Colon (tissue), 2 donors: ENCODE measurements at regions not wholly inside any gene's neighbourhood (a gene's known extent, or its start where the extent isn't known, plus 50 kb on each side); places are given as distances from the start of the nearest gene placed in this dataset.

Experiments
- FAIRE-seq: peaks from 2 replicates; lab custom pipeline; 2012; peaks lifted over from hg19 to GRCh38; lab: Jason Lieb, UNC
- donor health status: control.
- donor health status: control.

DNA sequence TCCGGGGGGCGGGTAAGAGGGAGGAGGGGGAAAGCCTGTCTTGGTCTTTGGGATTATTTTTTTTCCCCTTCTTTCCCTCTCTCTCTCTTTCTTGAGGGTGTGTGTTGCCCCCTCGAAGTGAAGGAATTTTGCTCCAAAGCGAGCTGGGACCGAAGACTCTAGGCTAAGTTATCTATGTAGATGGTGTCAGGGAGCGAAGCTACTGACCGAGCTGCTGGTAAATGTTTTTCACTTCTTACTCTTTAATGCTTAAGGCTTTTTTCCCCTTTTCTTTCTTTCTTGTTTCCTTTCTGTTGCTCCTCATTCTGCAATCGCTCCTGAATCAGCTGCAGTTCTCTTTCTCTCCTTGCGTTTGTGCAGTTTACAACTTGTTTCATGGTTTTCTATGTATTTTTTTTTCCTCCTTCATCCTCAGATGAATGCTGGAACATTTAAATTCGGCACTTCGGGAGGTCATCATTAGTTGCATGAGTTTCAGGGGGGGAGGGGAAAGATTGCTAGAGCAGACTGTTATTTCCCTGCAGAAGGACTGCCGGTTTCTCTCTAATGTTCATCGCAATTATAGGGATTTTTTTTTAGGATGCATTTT lies 1312.0 kb upstream of the WWC1 start:
- no peak for FAIRE-seq

DNA sequence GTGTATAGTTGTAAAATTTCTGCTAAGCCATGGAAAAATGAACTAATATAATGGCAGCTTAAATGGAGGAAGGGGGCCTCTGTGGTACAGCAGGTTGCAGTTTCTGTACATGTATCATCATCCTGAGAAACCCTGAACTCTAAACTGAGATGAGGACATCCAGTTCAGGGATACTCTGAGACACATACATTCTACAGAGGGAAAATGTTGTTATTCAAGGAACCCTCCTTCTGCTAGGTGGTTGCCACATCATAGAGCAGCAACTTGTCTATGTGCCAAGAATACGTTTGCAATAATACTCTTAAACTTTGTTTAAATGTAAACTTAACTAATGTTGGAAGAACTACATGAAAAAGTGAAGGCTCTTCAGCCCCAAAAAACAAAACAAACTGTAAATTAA lies 1310.8 kb upstream of the WWC1 start:
- FAIRE-seq, result no peak

DNA sequence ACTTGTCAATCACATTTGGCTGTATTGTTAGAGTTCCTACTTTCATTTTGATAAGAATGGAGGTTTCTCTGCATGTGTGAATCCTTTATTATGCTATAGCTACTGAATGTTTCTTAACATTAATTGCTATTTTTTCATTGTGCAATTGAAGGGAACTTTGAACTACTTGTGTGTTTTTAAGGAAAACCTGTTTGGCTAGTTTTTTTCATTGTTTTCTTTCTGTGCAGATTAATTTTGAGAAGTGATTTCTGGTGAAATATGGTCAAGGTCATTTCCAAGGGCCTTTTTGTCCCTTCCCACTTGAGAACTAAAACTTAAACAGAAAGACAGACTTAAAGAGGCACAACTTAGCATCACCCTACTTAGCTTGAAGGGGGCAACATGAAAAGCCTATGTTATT lies 1309.2 kb upstream of the WWC1 start:
- FAIRE-seq, result no peak

DNA sequence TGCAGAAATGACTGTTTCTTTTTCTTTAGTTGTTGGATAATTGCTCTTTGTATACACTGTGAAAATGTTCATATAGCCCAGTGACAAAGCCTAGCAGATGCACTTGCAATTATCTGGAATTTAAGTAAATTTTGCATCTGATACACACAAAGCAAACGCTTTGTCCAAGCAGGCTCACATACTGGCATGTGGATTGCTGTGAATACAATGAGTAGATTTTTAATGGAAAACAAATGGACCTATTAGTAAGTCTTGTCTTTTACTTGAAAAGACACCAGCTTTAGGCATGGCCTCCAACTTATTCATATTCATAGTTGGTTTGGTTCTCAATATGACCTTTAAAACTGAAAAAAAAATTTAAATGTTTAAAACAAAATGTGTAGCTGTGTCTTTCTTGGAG lies 1299.8 kb upstream of the WWC1 start:
- no peak for FAIRE-seq

DNA sequence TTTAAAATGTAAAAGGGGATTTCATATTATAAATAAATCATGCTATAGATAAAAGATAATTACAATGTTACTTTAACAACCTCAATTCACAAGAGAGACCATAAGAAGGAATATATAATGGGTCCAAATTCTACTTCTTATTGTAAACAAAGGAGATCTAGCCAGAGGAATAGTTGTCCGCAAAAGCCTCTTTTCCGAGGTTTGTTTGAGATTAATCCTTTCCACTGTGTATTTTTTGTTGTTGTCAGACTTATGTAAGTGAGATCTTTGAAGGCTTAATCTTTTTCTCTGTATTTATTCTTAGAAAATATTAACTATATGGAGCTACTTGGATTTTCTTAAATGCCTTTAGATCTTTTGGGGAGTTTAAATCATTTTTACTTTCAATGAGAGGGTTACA lies 1299.3 kb upstream of the WWC1 start:
- no peak for FAIRE-seq

GRCh38 chr5:166992874-166993722 lies 1298.3 kb upstream of the WWC1 start:
- FAIRE-seq, result no peak

DNA sequence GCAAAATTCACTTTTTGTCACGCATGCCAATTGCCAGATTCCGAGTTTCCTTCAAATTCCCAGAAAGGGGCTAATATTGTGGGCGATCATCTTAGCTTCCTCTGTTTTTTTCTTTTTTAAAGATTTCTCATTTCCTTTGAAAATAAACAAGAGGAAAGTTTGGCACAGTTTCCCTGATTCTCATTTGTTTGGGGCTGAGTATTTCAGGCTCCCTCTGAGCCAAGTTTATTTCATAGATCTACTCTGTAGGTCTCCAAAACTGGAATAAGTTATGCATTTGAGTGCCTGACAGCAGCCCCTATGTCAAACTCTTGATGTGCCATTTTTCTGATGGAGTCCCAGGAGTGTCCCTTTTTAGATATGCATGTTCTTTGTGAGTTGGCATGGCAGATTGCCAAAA lies 1297.2 kb upstream of the WWC1 start:
- FAIRE-seq, result no peak

DNA sequence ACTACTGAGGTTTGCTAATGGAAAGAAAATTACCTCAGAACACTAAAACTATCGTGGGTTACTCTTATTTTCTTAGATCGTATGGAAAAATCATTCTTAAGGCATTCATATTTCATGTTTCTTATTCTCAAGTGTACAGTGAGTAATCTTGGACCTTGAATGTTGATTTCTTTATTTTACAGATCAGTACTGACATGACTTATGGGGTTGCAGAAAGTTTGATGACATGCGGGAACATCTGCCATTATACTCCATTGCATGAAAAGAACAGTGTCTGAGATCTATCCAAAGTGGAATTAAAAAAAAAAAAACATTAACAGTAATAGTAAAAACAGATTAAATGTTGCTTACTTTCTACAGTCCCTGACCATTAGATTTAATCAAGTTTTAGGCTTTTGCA lies 1290.2 kb upstream of the WWC1 start:
- FAIRE-seq, result no peak

GRCh38 chr5:167008705-167009104 lies 1282.7 kb upstream of the WWC1 start:
- no peak for FAIRE-seq

GRCh38 chr5:167011196-167011595 lies 1280.2 kb upstream of the WWC1 start:
- FAIRE-seq, result no peak

GRCh38 chr5:167012123-167013034 lies 1279.1 kb upstream of the WWC1 start:
- no peak for FAIRE-seq

GRCh38 chr5:167014401-167015056 lies 1276.9 kb upstream of the WWC1 start:
- FAIRE-seq, result no peak

DNA sequence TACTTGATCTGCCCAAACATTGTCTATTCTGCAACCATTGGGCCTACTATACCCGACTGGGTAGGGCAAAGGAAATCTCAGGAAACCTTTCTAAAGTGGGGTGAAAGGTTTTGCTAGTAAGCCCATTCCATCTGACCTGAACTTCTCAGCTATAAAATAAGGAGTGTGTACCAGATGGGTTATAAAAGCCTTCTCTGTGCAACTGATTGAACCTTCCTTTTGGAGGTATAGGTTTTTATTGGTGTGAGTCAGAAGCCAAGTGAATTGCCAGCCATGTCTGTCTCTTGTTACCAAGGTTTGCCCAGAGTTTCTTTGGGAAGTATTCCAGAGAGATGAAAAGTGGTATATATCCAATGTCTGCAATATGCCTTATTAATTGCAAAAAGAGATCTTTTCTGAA lies 1271.0 kb upstream of the WWC1 start:
- no peak for FAIRE-seq

- no peak for FAIRE-seq
Measured at GRCh38 chr5:167029488-167029887, 1262.0 kb upstream of the WWC1 start.

DNA sequence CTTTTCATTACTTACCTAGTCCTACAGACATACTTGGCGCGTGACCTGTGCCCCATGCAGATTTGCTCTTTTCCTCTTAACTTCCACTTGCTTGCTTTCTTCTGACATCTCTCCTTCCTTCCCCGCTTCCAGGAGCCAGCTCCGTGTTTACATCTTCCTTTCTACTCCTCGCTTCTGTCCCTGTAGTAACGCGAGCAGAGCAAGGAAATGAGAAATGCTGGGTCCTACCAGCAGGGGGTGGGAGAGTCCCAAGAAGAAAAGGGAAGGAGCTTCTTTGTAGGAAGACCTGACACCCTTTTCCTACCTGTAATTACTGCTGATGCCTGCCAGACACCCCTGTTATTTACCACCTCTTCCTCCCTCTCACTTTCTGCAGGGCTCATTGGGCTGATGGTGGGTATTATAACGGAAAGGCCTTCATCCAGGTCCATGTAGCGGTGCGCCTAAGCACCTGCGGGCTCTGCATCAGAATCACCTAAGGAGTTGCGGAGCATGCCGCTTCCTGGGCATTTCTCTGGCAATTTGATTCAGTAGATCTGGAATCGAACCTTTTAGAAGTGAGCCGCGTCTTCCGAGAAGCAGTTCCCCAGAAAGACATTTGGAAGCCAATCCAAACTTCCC lies 1260.8 kb upstream of the WWC1 start:
- no peak for FAIRE-seq

DNA sequence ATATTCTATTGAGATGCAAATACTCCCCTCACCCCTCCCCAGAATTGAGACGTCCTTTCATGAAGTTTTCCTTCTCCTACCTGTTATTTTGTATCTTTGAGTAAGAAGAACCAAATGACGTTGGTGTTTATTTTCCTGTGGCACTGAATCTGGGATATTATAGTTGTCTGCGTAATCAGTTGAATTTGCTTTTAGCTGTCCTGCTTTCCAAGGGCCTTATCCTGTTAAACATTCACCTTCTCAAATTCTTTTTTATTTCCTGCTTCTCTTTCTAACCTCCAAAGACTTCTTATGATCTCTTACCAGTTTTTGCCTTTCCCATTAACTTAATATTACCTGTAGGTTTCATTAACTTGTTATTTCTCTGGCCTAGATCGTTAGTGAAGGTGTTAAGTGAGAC lies 1254.9 kb upstream of the WWC1 start:
- no peak for FAIRE-seq

DNA sequence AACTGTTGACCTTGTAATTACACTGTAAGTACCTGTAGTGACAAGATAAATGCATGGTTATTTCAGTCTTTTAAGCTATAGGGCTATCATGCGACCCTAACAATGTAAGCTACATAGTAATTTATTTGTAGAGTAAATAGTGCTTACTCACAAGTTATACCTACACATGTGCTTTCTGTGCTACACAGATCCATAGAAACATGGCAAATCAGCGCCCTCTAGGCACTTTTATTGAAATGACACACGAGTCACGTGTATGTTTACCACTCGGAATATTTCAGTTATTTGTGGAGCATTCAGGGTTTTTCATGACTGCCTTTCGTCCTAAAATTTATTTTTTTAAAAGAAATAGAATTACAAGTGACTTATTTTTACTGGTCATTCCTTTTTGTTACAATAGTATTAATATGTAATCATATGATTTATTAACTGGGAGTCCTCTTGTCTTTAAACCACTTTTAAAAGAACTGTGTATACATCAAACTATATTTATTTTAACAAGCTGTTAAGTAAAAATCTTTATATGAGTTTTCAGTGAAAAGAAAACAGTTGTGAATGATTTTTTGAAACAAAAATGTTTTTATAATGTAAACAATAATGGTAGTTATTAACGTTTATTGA lies 1242.3 kb upstream of the WWC1 start:
- FAIRE-seq, result peak; percentile 72

DNA sequence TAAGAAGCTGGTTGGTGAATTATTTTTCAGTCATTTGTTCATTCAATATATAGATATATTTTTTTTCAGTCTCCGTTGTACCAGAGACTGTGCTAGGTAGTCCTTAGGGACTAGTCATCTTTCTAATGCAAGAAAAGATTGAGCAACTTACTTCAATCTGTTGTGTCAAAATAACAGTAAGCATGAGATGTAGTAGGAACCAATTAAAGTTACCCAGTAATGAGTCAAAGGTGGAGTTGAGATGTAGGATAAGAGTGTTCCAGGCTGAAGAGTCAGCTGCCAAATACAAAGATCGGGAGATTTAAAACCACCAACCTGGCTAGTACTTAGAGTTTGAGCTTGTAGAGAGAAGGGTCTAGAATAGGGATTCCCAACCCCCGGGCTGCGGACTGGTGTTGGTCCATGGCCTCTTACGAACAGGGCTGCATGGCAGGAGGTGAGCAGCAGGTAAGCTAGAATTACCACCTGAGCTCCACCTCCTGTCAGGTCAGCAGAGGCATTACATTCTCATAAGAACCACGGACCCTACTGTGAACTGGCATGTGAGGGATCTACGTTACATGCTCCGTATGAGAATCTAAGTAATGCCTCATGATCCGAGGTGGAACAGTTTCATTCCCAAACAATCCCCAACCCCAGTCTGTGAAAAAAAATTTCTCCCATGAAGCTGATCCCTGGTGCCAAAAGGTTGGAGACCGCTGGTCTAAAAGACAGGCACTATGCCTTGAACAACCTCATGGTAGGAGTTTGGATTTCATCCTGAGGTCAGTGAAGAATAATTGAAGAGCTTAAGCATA lies 1241.5 kb upstream of the WWC1 start:
- FAIRE-seq, result no peak

DNA sequence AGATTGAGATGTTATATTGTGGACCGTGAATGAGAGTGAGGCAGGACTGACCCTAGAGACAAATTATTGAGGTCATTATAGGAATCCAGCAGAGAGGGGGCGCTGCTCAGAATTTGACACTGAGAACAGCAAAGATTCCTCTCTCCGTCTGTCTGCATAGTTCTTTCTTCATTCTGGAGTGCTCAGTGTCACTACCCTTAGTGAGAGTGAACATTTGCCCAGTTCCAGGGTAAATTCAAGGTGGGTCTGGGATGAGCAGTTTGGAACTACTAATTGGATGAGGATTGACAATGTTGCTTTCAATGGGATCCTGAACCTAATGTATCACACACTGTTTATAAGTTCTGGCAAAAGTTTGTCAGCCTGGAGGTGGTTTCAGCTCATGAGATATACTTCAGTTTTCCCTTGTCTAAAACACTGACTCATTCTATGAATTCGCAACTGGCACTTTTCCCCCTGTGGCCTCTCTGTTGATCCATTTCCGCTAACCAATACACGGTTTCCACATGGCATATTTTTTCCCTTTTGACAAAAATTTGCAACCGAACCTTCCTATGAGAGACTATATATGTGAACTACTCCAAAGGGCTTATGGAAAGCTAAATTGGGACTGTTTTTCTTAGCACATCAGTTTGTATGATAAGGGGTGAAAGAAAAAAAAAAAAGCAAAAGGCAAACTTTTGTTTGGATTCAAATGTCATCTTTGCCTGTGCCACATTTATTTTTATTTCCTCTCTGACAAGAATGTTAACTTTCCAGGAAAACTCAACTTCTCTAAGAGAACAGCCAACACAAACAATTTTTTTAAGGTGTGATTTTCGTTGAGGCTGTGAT lies 1240.7 kb upstream of the WWC1 start:
- no peak for FAIRE-seq

GRCh38 chr5:167051402-167051768 lies 1240.1 kb upstream of the WWC1 start:
- FAIRE-seq, result no peak
